Progenitor cell of endocrine pancreas (in vitro differentiated cells): ENCODE measurements at regions not wholly inside any gene's neighbourhood (a gene's known extent, or its start where the extent isn't known, plus 50 kb on each side); places are given as distances from the start of the nearest gene placed in this dataset.

Experiments
- DNase-seq: peaks from one replicate; pipeline ENCODE4 v3.0.0; 2021; ENCODE audit warnings: low spot score; ENCODE audit not compliant: unreplicated experiment
- H3K27ac Mint-ChIP-seq: 2 replicates; pipeline ENCODE4 v1.8.0; 2021; ENCODE audit warnings: mild to moderate bottlenecking, moderate library complexity, mixed read lengths
- H3K27me3 Mint-ChIP-seq: 2 replicates; pipeline ENCODE4 v1.8.0; 2021; ENCODE audit warnings: mixed read lengths
- H3K36me3 Mint-ChIP-seq: 2 replicates; pipeline ENCODE4 v1.8.0; 2022; ENCODE audit warnings: mixed read lengths; ENCODE audit not compliant: insufficient read depth
- H3K4me1 Mint-ChIP-seq: 2 replicates; pipeline ENCODE4 v1.8.0; 2021; ENCODE audit warnings: low read depth, mixed read lengths
- H3K4me3 Mint-ChIP-seq: 2 replicates; pipeline ENCODE4 v1.8.0; 2021; ENCODE audit warnings: low read depth, mild to moderate bottlenecking, moderate library complexity, mixed read lengths
- H3K9me3 Mint-ChIP-seq: 2 replicates; pipeline ENCODE4 v1.8.0; 2021; ENCODE audit warnings: low read depth, mixed read lengths
- CTCF ChIP-seq: fragments of 200-600 bp; sonication (generic); IDR thresholded peaks from one replicate; pipeline ENCODE4 v1.5.0; 2021; ENCODE audit warnings: antibody characterized with exemption, mild to moderate bottlenecking; ENCODE audit not compliant: unreplicated experiment

GRCh38 chr10:29720149-29720548, 85.4 kb upstream of the SVIL start:
- H3K36me3 Mint-ChIP-seq, result peaks cover 33% of the 10 kb centered on the region
- H3K4me3 Mint-ChIP-seq, result no peak overlapping the region
- H3K27me3 Mint-ChIP-seq, result no peaks in the 10 kb centered on the region
- DNase-seq, result no peak
- H3K4me1 Mint-ChIP-seq, result peaks cover 5% of the 10 kb centered on the region
- H3K27ac Mint-ChIP-seq, result no peak overlapping the region
- peaks cover 14% of the 10 kb centered on the region for H3K9me3 Mint-ChIP-seq
- no peak for TF ChIP-seq CTCF

- Mint-ChIP-seq H3K27me3 (no peaks in the 10 kb centered on the region), H3K4me1 (peaks cover 2% of the 10 kb centered on the region), H3K27ac (no peak overlapping the region), H3K36me3 (peaks cover 34% of the 10 kb centered on the region), H3K9me3 (peaks cover 14% of the 10 kb centered on the region), H3K4me3 (no peak overlapping the region)
- no peak for TF ChIP-seq CTCF
- DNase-seq, result no peak
Measured at GRCh38 chr10:29719281-29719675, 84.5 kb upstream of the SVIL start.

- Mint-ChIP-seq H3K4me1 (peaks cover 4% of the 10 kb centered on the region), H3K9me3 (peaks cover 10% of the 10 kb centered on the region), H3K27ac (no peak overlapping the region), H3K27me3 (no peaks in the 10 kb centered on the region), H3K4me3 (no peak overlapping the region), H3K36me3 (peaks cover 30% of the 10 kb centered on the region)
- no peak for DNase-seq
- no peak for TF ChIP-seq CTCF
Measured at GRCh38 chr10:29715296-29715695, 80.5 kb upstream of the SVIL start.

- peaks cover 5% of the 10 kb centered on the region for H3K9me3 Mint-ChIP-seq
- H3K4me3 Mint-ChIP-seq, result no peak overlapping the region
- no peak for TF ChIP-seq CTCF
- H3K27me3 Mint-ChIP-seq, result no peaks in the 10 kb centered on the region
- H3K36me3 Mint-ChIP-seq, result peaks cover 27% of the 10 kb centered on the region
- no peak overlapping the region for H3K27ac Mint-ChIP-seq
- DNase-seq, result no peak
- peaks cover 6% of the 10 kb centered on the region for H3K4me1 Mint-ChIP-seq
Measured at GRCh38 chr10:29714096-29714874, 79.5 kb upstream of the SVIL start.

GRCh38 chr10:29713450-29713849, 78.7 kb upstream of the SVIL start:
- H3K27ac Mint-ChIP-seq, result no peak overlapping the region
- DNase-seq, result no peak
- no peak for TF ChIP-seq CTCF
- H3K4me3 Mint-ChIP-seq, result no peak overlapping the region
- H3K27me3 Mint-ChIP-seq, result no peaks in the 10 kb centered on the region
- peaks cover 23% of the 10 kb centered on the region for H3K36me3 Mint-ChIP-seq
- H3K4me1 Mint-ChIP-seq, result peaks cover 6% of the 10 kb centered on the region
- peaks cover 1% of the 10 kb centered on the region for H3K9me3 Mint-ChIP-seq
